GM23248 (cell line): ENCODE measurements at regions not wholly inside any gene's neighbourhood (a gene's known extent, or its start where the extent isn't known, plus 50 kb on each side); places are given as distances from the start of the nearest gene placed in this dataset.

ENCODE experiments used
- DNase-seq: peaks from one replicate; pipeline ENCODE4 v3.0.0-alpha.2; 2015
- H2AFZ ChIP-seq: fragments of 200-600 bp; sonication (generic); 2 replicates; pipeline ENCODE4 v1.6.1; 2016; ENCODE audit warnings: antibody characterized with exemption
- H3F3A ChIP-seq: fragments of 200-600 bp; sonication (generic); 2 replicates; pipeline ENCODE4 v1.6.1; 2016; ENCODE audit warnings: mild to moderate bottlenecking, antibody characterized with exemption, mixed run types; ENCODE audit not compliant: insufficient read depth
- H3K27ac ChIP-seq: fragments of 200-600 bp; sonication (generic); 2 replicates; pipeline ENCODE4 v1.5.1; 2016; ENCODE audit warnings: mild to moderate bottlenecking
- H3K27me3 ChIP-seq: fragments of 200-600 bp; sonication (generic); replicated peaks from 2 replicates; pipeline ENCODE4 v1.6.1; 2016; ENCODE audit warnings: mild to moderate bottlenecking; ENCODE audit not compliant: insufficient read depth
- H3K36me3 ChIP-seq: fragments of 200-600 bp; sonication (generic); 2 replicates; pipeline ENCODE4 v1.6.1; 2016; ENCODE audit warnings: low read depth, mild to moderate bottlenecking
- H3K4me1 ChIP-seq: fragments of 200-600 bp; sonication (generic); 2 replicates; pipeline ENCODE4 v1.6.1; 2016; ENCODE audit warnings: mild to moderate bottlenecking; ENCODE audit not compliant: insufficient read depth
- H3K4me2 ChIP-seq: fragments of 200-600 bp; sonication (generic); one replicate; pipeline ENCODE4 v1.6.1; 2016; ENCODE audit warnings: mild to moderate bottlenecking; ENCODE audit not compliant: unreplicated experiment
- H3K4me3 ChIP-seq: fragments of 200-600 bp; sonication (generic); 2 replicates; pipeline ENCODE4 v1.5.1; 2016; ENCODE audit warnings: mild to moderate bottlenecking
- H3K79me2 ChIP-seq: fragments of 200-600 bp; sonication (generic); 2 replicates; pipeline ENCODE4 v1.6.1; 2016; ENCODE audit warnings: mild to moderate bottlenecking; ENCODE audit not compliant: insufficient read depth
- H3K9ac ChIP-seq: fragments of 200-600 bp; sonication (generic); 2 replicates; pipeline ENCODE4 v1.6.1; 2016; ENCODE audit warnings: mild to moderate bottlenecking
- H3K9me2 ChIP-seq: fragments of 200-600 bp; sonication (generic); 2 replicates; pipeline ENCODE4 v1.6.1; 2016; ENCODE audit warnings: mixed run types, mild to moderate bottlenecking, moderate library complexity; ENCODE audit not compliant: insufficient read depth
- H3K9me3 ChIP-seq: fragments of 200-600 bp; sonication (generic); one replicate; pipeline ENCODE4 v1.6.1; 2017; ENCODE audit warnings: low read depth
- H4K20me1 ChIP-seq: fragments of 200-600 bp; sonication (generic); 2 replicates; pipeline ENCODE4 v1.6.0; 2016; ENCODE audit not compliant: insufficient read depth
- EZH2 ChIP-seq: fragments of 200-600 bp; sonication (generic); IDR thresholded peaks from 2 replicates; pipeline ENCODE4 v1.6.1; 2018; ENCODE audit warnings: antibody characterized with exemption, mild to moderate bottlenecking; ENCODE audit not compliant: insufficient read depth, poor library complexity, severe bottlenecking
- EZH2phosphoT487 ChIP-seq: fragments of 200-600 bp; sonication (generic); IDR thresholded peaks from 2 replicates; pipeline ENCODE4 v1.6.1; 2018; ENCODE audit warnings: antibody characterized with exemption, moderate library complexity, mild to moderate bottlenecking, low read depth; ENCODE audit not compliant: insufficient read depth
- WGBS, 2 experiments: methylation state at CpG; one replicate each; pipeline ENCODE4 v1.1.6; 2015 to 2017; ENCODE audit warnings: low lambda C conversion rate in 2 of 2, low coverage in 1 of 2; ENCODE audit errors: missing lambda C conversion rate in 2 of 2; 5-methylcytosine and 5-hydroxymethylcytosine counted together
- in situ Hi-C: fragments of 300-500 bp; cut with MboI; formaldehyde crosslinking; loops from 2 replicates; pipeline ENCODE4 v1.15.0; 2020

DNA sequence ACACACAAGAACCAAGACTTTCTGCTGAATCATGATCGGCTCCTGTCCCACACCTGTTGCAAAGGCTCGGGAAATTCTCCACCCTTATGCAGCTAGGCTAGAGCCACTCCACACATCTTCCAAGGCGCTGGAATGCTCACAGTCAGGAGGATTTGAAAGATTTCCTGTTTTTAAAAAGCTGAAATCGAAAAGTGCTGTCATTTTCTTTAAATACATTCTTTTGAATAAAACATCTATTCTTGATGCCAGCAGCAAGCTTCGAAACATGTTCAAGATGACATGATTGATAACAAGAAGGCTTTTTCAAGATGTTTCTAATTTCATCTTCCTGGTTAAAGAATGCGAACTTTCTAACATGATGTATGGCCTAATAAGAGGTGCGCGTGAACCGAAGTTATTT is 219.7 kb upstream of the CDH5 start:
- no peaks in the 10 kb centered on the region for H3K36me3 ChIP-seq
- no peaks in the 10 kb centered on the region for H3K79me2 ChIP-seq
- H3K9me3 ChIP-seq = no peaks in the 10 kb centered on the region
- no peak overlapping the region for H3K4me3 ChIP-seq
- in situ Hi-C loops = no loop called here
- H3K27ac ChIP-seq = no peak overlapping the region
- H4K20me1 ChIP-seq = no peaks in the 10 kb centered on the region
- TF ChIP-seq EZH2phosphoT487 (no peak), EZH2 (no peak)
- WGBS, 2 experiments = 36 to 37% methylated on average over 9 of the region's 9 CpGs
- H3K27me3 ChIP-seq = no peaks in the 10 kb centered on the region
- no peak overlapping the region for H2AFZ ChIP-seq
- no peak overlapping the region for H3K4me2 ChIP-seq
- H3K9me2 ChIP-seq = no peaks in the 10 kb centered on the region
- no peaks in the 10 kb centered on the region for H3F3A ChIP-seq
- no peak for DNase-seq
- H3K4me1 ChIP-seq = peaks cover 11% of the 10 kb centered on the region
- H3K9ac ChIP-seq = no peak overlapping the region

- Histone ChIP-seq H3F3A (no peaks in the 10 kb centered on the region), H4K20me1 (no peaks in the 10 kb centered on the region), H3K36me3 (no peaks in the 10 kb centered on the region), H2AFZ (no peak overlapping the region), H3K79me2 (no peaks in the 10 kb centered on the region), H3K27me3 (no peaks in the 10 kb centered on the region), H3K27ac (no peak overlapping the region), H3K9me3 (no peaks in the 10 kb centered on the region), H3K4me3 (no peak overlapping the region), H3K4me1 (no peaks in the 10 kb centered on the region), H3K9ac (no peak overlapping the region), H3K4me2 (no peak overlapping the region), H3K9me2 (no peaks in the 10 kb centered on the region)
- in situ Hi-C loops = no loop called here
- 85 to 90% methylated on average over 3 of the region's 3 CpGs for WGBS, 2 experiments
- TF ChIP-seq EZH2 = no peak
- no peak for TF ChIP-seq EZH2phosphoT487
- no peak for DNase-seq
These were observed 221.8 kb upstream of the CDH5 start for GRCh38 chr16:66144641-66145040.

GRCh38 chr16:66143415-66143814 is 223.1 kb upstream of the CDH5 start:
- no peak overlapping the region for H2AFZ ChIP-seq
- H3K27ac ChIP-seq = no peak overlapping the region
- H4K20me1 ChIP-seq = no peaks in the 10 kb centered on the region
- H3K4me3 ChIP-seq = no peak overlapping the region
- H3K36me3 ChIP-seq = no peaks in the 10 kb centered on the region
- TF ChIP-seq EZH2 (no peak), EZH2phosphoT487 (no peak)
- no peak overlapping the region for H3K9ac ChIP-seq
- no peaks in the 10 kb centered on the region for H3K9me2 ChIP-seq
- H3F3A ChIP-seq = no peaks in the 10 kb centered on the region
- H3K4me2 ChIP-seq = no peak overlapping the region
- in situ Hi-C loops = no loop called here
- WGBS, 2 experiments = 81 to 91% methylated on average over 1 of the region's 1 CpG
- no peaks in the 10 kb centered on the region for H3K27me3 ChIP-seq
- H3K4me1 ChIP-seq = no peaks in the 10 kb centered on the region
- no peak for DNase-seq
- H3K79me2 ChIP-seq = no peaks in the 10 kb centered on the region
- H3K9me3 ChIP-seq = no peaks in the 10 kb centered on the region

GRCh38 chr16:66141885-66142284 is 224.6 kb upstream of the CDH5 start:
- H3K79me2 ChIP-seq = no peaks in the 10 kb centered on the region
- H3F3A ChIP-seq = no peaks in the 10 kb centered on the region
- H3K9me2 ChIP-seq = no peaks in the 10 kb centered on the region
- no peak overlapping the region for H2AFZ ChIP-seq
- no peaks in the 10 kb centered on the region for H3K9me3 ChIP-seq
- H3K9ac ChIP-seq = no peak overlapping the region
- no peaks in the 10 kb centered on the region for H3K27me3 ChIP-seq
- no peak for DNase-seq
- no peaks in the 10 kb centered on the region for H3K4me1 ChIP-seq
- H4K20me1 ChIP-seq = no peaks in the 10 kb centered on the region
- no peak overlapping the region for H3K4me3 ChIP-seq
- no peaks in the 10 kb centered on the region for H3K36me3 ChIP-seq
- no peak overlapping the region for H3K27ac ChIP-seq
- H3K4me2 ChIP-seq = no peak overlapping the region
- WGBS, 2 experiments = 96 to 98% methylated on average over 5 of the region's 5 CpGs
- TF ChIP-seq EZH2phosphoT487 = no peak
- no peak for TF ChIP-seq EZH2
- in situ Hi-C loops = no loop called here

GRCh38 chr16:66137853-66138252 is 228.6 kb upstream of the CDH5 start:
- H3K27me3 ChIP-seq = no peaks in the 10 kb centered on the region
- no peak overlapping the region for H3K9ac ChIP-seq
- no peak overlapping the region for H2AFZ ChIP-seq
- no peaks in the 10 kb centered on the region for H3K9me2 ChIP-seq
- in situ Hi-C loops = no loop called here
- H3K79me2 ChIP-seq = no peaks in the 10 kb centered on the region
- no peak overlapping the region for H3K4me2 ChIP-seq
- H3K4me3 ChIP-seq = no peak overlapping the region
- TF ChIP-seq EZH2 = no peak
- no peak for TF ChIP-seq EZH2phosphoT487
- no peaks in the 10 kb centered on the region for H3K36me3 ChIP-seq
- H3F3A ChIP-seq = no peaks in the 10 kb centered on the region
- WGBS, 2 experiments = 65 to 68% methylated on average over 3 of the region's 3 CpGs
- no peak overlapping the region for H3K27ac ChIP-seq
- DNase-seq = no peak
- no peaks in the 10 kb centered on the region for H3K9me3 ChIP-seq
- no peaks in the 10 kb centered on the region for H3K4me1 ChIP-seq
- no peaks in the 10 kb centered on the region for H4K20me1 ChIP-seq
